GM12873 (cell line): ENCODE measurements at regions not wholly inside any gene's neighbourhood (a gene's known extent, or its start where the extent isn't known, plus 50 kb on each side); places are given as distances from the start of the nearest gene placed in this dataset.

Source experiments
- CTCF ChIP-seq: IDR thresholded peaks from 2 replicates; pipeline ENCODE4 v1.5.1; 2012; ENCODE audit warnings: low read depth, mild to moderate bottlenecking, moderate library complexity, low read length, control low read depth; ENCODE audit not compliant: insufficient read depth; ENCODE audit errors: missing control alignments

DNA sequence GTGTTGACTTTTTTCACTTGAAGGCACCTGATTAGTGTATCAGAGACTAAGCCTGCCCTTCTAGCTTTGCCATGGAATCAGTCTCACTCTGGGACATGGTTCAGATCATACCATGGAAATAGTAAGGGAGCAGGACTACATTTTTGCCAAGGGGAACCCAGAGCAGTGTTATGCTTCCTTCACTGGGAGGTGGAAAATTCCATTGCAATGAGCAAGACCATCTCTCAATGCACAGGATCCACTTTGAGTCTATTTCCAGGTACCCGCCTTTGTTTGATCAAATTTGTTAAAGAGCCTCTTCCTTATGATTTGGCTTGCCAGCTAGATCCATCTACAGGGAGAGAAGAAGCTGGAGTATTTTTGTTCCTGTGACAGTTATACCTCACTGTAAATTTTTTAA lies 395.8 kb downstream of the MTX2 start:
- no peak for TF ChIP-seq CTCF

GRCh38 chr2:176668912-176669311 lies 399.7 kb downstream of the MTX2 start:
- no peak for TF ChIP-seq CTCF

DNA sequence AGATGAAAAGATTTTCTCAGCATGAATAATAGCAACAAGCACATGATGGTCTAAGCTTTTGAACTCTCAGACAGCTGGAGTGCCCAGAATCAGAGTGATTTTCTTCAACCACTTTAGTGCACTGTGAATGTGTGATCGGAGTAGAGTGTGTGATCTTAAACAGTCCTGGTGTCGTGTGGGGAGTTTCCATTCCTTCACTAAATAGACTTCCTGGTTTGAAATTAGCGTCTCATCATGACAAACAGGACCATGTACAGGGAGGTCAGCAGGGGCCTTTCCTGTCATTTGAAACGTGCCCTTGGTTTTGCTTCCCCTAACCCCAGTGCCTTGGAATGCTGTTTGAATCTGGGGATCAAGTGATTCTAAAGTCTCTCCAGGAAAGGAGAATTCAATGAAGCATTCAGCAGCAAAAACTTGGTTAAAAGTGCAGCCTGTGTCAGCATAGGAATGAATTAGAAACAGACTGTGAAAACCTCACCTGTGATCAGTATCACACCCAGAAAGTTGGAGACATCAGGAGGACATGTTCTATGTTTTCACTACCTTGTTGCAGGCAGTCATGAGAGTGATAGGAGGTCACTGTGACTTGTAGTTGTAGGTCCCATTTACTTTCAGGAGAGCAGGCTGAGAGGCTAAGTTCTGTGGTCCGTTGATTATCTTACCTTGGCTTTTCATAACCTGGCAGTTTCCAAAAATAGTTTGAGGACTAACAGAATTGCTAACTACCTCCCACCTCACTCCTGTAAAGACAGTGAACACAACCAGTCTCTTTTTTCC lies 400.3 kb downstream of the MTX2 start:
- no peak for TF ChIP-seq CTCF

DNA sequence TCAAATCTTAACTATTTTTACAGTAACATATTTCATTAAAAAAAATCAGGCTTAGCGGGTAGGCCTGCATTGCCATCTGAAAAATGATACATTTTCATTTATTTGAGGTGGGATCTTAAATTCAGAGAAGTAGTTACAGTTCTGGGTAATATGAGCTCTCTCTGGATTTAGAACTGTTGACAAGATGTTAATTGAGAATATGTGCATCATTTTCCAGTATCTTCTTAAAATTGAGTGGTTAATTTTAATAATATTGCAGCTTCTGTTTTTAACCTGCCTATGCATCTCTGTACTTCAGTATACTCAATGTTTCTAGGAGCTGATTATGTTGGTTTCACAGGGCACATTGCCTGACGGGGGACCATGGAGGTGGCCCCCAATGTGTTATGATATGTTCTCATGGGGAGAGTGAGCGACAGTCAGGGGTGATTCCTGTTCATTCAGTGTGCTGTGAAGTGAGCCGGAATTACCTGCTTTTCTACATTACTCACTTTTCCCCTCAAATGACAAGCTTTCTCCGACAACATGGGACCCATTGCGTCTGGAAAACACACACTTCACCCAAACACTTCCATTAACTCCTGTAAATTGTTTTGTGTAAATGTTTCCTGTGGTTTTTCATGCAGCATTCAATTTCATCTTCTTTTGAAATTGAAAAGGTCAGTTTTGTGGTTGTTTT lies 406.2 kb downstream of the MTX2 start:
- no peak for TF ChIP-seq CTCF

DNA sequence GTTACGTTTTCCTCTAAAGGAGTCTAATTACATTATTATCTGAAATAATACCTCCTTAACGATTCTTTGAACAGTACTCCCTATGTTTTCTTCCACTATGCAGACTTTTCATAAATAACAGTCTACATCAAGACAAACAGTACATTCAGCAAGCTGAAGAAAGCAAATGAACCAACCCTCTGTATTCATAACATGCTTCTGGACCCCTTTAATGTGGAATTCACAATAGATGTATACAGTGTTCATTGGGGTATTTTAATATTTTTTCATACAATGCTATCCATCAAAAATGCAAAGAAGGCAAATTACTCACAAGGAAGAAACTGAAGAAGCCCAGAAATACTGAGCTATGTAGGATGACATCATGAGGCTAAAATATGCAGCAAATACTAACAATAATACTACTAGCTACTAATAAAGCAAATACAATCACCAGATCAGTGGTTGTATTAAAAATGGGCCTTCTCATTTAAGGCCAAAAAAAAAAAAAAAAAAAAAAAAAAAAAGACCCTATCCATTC lies 408.6 kb downstream of the MTX2 start:
- no peak for TF ChIP-seq CTCF

DNA sequence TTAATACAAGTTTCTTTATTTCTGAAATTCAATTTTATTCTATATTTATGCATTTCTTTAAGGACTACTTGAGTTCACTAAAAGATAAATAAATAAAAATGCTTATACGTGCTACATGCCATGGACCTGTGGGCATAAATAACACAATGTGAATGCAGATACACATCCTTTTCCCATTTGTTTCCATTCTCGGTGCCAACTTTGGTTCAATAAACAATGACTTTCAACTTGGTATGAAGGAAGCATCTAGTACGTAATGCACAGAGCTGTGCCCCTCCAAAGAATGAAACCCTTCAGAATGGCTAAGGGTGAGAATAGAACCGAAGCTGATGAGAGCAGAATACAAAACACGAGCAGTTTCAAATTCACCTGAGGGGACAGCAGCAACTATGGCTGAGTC lies 409.3 kb downstream of the MTX2 start:
- no peak for TF ChIP-seq CTCF

GRCh38 chr2:176679061-176679669 lies 409.9 kb downstream of the MTX2 start:
- no peak for TF ChIP-seq CTCF
